ENCODE measurements at regions not wholly inside any gene's neighbourhood (a gene's known extent, or its start where the extent isn't known, plus 50 kb on each side); places are given as distances from the start of the nearest gene placed in this dataset.
"Not testable (repeated sequence)": the region's sequence is repeated elsewhere in the genome, so short reads cannot be mapped to it uniquely, and the experiment has no call there.

- DNase-seq (ENCODE audit: low read depth): no peak
- H3K4me3 ChIP-seq (replicated peaks; ENCODE audit: low read depth, low read length): no peak overlapping the region
- TF ChIP-seq CTCF (IDR thresholded peaks at IDR 0.05; ENCODE audit: low read length, missing control alignments): no peak
Measured at GRCh38 chr6:120764312-120764711, 570.0 kb downstream of the TBC1D32 start.

- no peak overlapping the region for H3K4me3 ChIP-seq (replicated peaks; ENCODE audit: low read depth, low read length)
- TF ChIP-seq CTCF (IDR thresholded peaks at IDR 0.05; ENCODE audit: low read length, missing control alignments): no peak
- DNase-seq (ENCODE audit: low read depth): no peak
Measured at GRCh38 chr6:120759570-120759969, 574.7 kb downstream of the TBC1D32 start.

- DNase-seq (ENCODE audit: low read depth); H3K4me3 ChIP-seq (replicated peaks; ENCODE audit: low read depth, low read length): not testable (repeated sequence)
Measured at GRCh38 chr6:120748574-120748973, 585.7 kb downstream of the TBC1D32 start.

GRCh38 chr6:120736740-120737139, 597.5 kb downstream of the TBC1D32 start:
- TF ChIP-seq CTCF (IDR thresholded peaks at IDR 0.05; ENCODE audit: low read length, missing control alignments): no peak

GRCh38 chr6:120735641-120736040, 598.6 kb downstream of the TBC1D32 start:
- no peak overlapping the region for H3K4me3 ChIP-seq (replicated peaks; ENCODE audit: low read depth, low read length)
- DNase-seq (ENCODE audit: low read depth): peak; percentile 1
- no peak for TF ChIP-seq CTCF (IDR thresholded peaks at IDR 0.05; ENCODE audit: low read length, missing control alignments)

More at GRCh38 chr6:120736740-120737139, 597.5 kb downstream of the TBC1D32 start:
- DNase-seq (ENCODE audit: low read depth): no peak
- no peak overlapping the region for H3K4me3 ChIP-seq (replicated peaks; ENCODE audit: low read depth, low read length)

GRCh38 chr6:120711255-120711654, 623.0 kb downstream of the TBC1D32 start:
- no peak overlapping the region for H3K4me3 ChIP-seq (replicated peaks; ENCODE audit: low read depth, low read length)
- no peak for TF ChIP-seq CTCF (IDR thresholded peaks at IDR 0.05; ENCODE audit: low read length, missing control alignments)
- no peak for DNase-seq (ENCODE audit: low read depth)

GRCh38 chr6:120700001-120700400, 634.3 kb downstream of the TBC1D32 start:
- no peak for TF ChIP-seq CTCF (IDR thresholded peaks at IDR 0.05; ENCODE audit: low read length, missing control alignments)
- H3K4me3 ChIP-seq (replicated peaks; ENCODE audit: low read depth, low read length): no peak overlapping the region
- DNase-seq (ENCODE audit: low read depth): no peak

All from fibroblast of pulmonary artery (primary cell).